ENCODE measurements at regions not wholly inside any gene's neighbourhood (a gene's known extent, or its start where the extent isn't known, plus 50 kb on each side); places are given as distances from the start of the nearest gene placed in this dataset.
"Not testable (repeated sequence)": the region's sequence is repeated elsewhere in the genome, so short reads cannot be mapped to it uniquely, and the experiment has no call there.

DNA sequence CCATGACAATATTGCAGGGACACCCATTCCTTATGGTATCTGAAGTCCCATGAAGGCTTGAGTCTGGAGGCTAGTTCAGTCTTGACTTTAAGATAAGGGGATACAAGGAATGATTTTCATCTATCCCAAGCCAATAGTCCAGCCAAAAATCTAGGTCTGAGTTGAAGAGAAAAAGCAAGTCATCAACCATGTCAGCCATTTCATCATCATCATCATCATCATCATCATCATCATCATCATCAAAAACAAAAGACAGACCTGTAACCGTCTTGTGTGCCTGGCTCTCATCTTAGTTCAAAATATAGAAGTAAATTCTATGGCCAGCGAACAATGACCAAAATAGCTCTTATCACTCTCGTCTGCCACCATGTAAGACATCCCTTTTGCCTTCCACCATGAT is 59.5 kb upstream of the FAM90A26 start:
- not testable (repeated sequence) for DNase-seq (ENCODE audit: low read depth in 2 of 2); H3K4me3 ChIP-seq (replicated peaks in 1 of 2; ENCODE audit: low read depth in 2 of 2, low read length in 2 of 2)

DNA sequence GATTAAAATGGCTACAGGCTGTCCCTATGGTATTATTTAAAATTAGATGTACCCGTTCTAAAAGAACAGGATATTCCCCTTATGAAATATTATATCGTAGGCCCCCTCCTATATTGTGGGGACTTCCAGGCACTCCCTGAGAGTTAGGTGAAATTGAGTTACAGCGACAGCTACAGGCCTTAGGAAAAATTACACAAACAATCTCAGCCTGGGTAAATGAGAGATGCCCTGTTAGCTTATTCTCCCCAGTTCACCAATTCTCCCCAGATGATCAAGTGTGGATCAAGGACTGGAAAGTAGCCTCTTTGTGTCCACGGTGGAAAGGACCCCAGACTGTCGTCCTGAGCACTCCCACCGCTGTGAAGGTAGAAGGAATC is 67.1 kb upstream of the FAM90A26 start:
- not testable (repeated sequence) for DNase-seq (ENCODE audit: low read depth in 2 of 2); H3K4me3 ChIP-seq (replicated peaks in 1 of 2; ENCODE audit: low read depth in 2 of 2, low read length in 2 of 2)

DNA sequence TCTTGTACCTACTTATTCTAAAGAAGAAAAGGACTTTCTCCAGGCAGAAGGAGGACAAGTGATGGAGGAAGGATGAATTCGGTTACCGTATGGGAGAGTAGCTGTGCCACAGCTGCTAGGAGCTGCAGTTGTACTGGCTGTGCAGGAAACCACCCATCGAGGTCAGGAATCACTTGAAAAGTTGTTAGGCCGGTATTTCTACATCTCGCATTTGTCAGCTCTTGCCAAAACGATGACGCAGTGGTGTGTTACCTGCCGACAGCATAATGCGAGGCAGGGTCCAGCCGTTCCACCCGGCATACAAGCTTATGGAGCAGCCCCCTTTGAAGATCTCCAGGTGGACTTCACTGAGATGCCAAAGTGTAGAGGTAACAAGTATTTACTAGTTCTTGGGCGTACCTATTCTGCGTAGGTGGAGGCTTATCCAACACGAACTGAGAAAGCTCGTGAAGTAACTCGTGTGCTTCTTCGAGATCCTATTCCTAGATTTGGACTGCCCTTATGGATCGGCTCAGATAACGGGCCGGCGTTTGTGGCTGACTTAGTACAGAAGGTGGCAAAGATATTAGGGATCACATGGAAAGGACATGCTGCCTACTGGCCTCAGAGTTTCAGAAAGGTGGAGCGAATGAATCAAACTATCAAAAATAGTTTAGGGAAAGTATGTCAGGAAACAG is 67.6 kb upstream of the FAM90A26 start:
- not testable (repeated sequence) for DNase-seq (ENCODE audit: low read depth in 2 of 2); H3K4me3 ChIP-seq (replicated peaks in 1 of 2; ENCODE audit: low read depth in 2 of 2, low read length in 2 of 2)

DNA sequence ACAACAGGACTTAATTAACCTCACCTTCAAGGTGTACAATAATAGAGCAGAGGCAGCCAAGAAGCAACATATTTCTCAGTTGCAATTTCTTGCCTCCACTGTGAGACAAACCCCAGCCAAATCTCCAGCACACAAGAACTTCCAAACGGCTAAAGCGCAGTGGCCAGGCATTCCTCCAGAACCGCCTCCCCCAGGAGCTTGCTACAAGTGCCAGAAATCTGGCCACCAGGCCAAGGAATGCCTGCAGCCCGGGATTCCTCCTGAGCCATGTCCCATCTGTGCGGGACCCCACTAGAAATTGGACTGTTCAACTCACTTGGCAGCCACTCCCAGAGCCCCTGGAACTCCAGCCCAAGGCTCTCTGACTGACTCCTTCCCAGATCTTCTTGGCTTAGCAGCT is 73.9 kb upstream of the FAM90A26 start:
- DNase-seq (ENCODE audit: low read depth in 2 of 2); H3K4me3 ChIP-seq (replicated peaks in 1 of 2; ENCODE audit: low read depth in 2 of 2, low read length in 2 of 2): not testable (repeated sequence)

DNA sequence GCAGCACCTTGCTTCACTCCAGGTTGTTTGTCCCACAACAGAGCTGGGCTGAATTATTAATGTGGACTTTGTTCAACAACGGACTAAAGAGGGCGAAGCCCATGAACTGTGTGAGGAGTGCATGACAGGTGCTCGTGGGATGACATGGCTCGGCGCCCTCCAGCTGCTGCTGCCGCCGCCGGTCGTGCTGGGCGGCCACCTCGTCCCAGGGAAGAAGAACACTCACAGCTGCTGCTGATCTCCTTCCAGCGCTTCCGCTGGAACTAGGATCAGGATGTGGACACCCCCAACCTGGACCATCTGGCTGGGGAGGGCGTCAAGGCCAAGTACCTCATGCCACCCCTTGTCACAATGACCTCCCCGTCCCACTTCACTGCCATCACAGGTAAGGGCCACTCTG is 91.4 kb upstream of the FAM90A26 start:
- not testable (repeated sequence) for H3K4me3 ChIP-seq (replicated peaks in 1 of 2; ENCODE audit: low read depth in 2 of 2, low read length in 2 of 2); DNase-seq (ENCODE audit: low read depth in 2 of 2)

DNA sequence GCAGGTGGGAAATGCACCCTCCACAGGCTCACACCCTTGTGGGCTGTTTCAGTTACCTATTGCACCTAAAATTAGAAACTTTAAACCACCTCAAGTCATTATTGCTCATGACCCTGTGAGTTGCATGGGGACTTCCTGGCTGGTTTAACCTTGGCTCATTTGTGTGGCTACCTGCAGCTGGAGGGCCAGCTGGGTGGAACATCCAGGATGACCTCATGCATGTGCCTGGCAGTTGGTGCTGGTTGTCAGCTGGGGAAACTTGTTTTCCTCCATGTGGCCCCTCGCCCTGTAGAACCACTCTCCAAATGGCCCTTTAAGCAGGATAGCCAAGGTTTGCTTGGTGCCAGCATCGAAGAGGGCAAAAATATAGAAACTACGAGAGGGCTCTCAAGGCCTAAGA is 93.2 kb upstream of the FAM90A26 start:
- not testable (repeated sequence) for DNase-seq (ENCODE audit: low read depth in 2 of 2)

DNA sequence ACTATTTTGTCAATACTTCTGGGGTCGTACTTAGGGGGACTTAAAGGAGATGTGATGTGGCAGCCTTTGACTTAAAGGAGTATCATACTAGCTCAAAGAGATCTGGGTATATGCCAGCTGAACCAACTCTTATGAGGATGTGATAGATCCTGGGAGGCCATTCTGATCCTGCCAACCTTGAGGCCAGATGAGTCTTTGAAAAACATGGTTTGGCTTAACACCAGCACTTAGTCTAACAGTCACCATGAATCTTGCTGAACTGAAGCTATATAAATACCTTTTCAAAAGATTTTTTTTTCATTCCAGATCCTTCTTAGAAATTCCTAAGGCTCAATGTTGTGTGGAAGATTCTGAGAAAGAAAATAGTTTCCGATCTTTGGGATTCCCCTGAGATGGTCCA is 93.7 kb upstream of the FAM90A26 start:
- not testable (repeated sequence) for H3K4me3 ChIP-seq (replicated peaks in 1 of 2; ENCODE audit: low read depth in 2 of 2, low read length in 2 of 2); DNase-seq (ENCODE audit: low read depth in 2 of 2)

More for the DNA sequence above, 93.2 kb upstream of the FAM90A26 start:
- not testable (repeated sequence) for H3K4me3 ChIP-seq (replicated peaks in 1 of 2; ENCODE audit: low read depth in 2 of 2, low read length in 2 of 2)

DNA sequence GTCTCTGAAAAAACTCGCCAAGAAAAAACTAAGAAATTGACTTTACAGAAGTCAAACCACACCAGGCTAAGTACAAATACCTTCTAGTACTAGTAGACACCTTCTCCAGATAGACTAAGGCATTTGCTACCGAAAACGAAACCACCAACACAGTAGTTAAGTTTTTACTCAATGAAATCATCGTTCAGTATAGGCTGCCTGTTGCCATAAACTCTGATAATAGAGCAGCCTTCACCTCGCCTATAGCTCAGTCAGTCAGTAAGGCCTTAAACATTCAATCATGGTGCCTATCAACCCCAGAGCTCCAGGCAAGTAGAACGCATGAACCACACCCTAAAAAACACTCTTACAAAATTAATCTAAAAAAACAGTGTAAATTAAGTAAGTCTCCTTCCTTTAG is 96.8 kb upstream of the FAM90A26 start:
- DNase-seq (ENCODE audit: low read depth in 2 of 2); H3K4me3 ChIP-seq (replicated peaks in 1 of 2; ENCODE audit: low read depth in 2 of 2, low read length in 2 of 2): not testable (repeated sequence)

DNA sequence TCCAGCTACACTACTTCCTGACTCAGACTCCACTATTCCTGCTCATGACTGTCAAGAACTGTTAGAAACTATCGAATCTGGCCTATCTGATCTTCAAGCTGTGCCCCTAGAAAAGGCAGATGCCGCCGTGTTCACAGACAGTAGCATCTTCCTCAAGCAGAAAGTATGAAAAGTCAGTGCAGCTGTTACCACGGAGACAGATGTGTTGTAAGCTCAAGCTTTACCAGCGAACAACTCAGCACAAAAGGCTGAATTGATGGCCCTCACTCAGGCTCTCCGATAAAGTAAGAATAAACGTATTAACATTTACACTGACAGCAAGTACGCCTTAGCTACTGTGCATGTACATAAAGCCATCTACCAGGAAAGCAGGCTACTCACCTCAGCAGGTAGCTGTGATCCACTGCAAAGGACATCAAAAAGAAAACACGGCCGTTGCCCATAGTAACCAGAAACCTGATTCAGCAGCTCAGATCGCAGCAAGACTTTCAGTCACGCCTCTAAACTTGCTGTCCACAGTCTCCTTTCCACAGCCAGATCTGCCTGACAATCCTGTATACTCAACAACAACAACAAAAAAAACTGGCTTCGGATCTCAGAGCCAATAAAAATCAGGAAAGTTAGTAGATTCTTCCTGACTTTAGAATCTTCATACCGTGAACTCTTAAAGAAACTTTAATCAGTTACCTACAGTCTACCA is 97.5 kb upstream of the FAM90A26 start:
- not testable (repeated sequence) for DNase-seq (ENCODE audit: low read depth in 2 of 2); H3K4me3 ChIP-seq (replicated peaks in 1 of 2; ENCODE audit: low read depth in 2 of 2, low read length in 2 of 2)

DNA sequence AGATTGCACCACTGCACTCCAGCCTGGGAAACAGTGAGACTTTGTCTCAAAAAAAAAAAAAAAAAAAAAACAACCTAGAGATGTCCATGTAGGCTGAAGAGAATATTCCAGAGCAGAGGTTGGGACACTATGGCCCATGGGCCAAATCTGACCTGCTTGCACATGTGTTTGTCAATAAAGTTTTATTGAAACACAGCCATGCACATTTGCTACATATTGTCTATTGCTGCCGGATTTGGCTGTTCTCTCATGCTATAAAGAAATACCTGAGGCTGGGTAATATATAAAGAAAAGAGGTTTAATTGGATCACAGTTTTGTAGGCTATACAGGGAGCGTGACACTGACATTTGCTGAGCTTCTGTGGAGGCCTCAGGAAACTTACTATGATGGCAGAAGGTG is 102.3 kb upstream of the FAM90A26 start:
- H3K4me3 ChIP-seq (replicated peaks in 1 of 2; ENCODE audit: low read depth in 2 of 2, low read length in 2 of 2) = not testable (repeated sequence)

DNA sequence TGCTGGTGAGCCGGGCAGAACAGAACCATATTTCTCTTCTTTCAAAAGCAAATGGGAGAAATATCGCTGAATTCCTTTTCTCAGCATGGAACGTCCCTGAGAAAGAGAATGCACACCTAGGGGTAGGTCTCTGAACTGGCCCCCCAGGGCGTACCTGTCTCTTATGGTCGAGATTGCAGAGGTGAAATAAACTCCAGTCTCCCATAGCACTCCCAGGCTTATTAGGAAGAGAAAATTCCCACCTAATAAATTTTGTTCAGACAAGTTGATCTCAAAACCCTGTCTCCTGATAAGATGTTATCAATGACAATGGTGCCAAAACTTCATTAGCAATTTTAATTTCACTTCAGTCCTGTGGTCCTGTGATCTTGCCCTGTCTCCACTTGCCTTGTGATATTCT is 106.6 kb upstream of the FAM90A26 start:
- not testable (repeated sequence) for H3K4me3 ChIP-seq (replicated peaks in 1 of 2; ENCODE audit: low read depth in 2 of 2, low read length in 2 of 2); DNase-seq (ENCODE audit: low read depth in 2 of 2)

More for the DNA sequence above, 102.3 kb upstream of the FAM90A26 start:
- not testable (repeated sequence) for DNase-seq (ENCODE audit: low read depth in 2 of 2)

DNA sequence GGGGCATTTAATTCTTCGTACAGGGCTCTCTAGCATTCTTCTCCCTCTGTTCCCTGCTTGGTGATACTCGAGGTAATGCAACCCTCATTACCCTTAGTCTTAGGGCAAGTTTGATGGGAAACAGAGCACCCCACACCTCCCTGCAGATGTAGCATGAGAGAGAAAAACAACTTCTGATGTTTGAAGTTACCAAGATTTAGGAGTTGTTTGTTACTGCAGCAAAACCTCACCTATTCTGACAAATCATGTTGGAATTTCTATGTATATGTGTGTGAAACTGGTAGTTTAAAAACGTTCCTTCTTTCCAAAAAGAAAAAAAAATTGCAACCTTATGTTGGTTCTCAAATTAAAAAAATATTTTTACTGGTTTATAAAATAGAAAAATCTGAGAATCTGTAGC is 145.3 kb upstream of the FAM90A26 start:
- not testable (repeated sequence) for DNase-seq (ENCODE audit: low read depth in 2 of 2); H3K4me3 ChIP-seq (replicated peaks in 1 of 2; ENCODE audit: low read depth in 2 of 2, low read length in 2 of 2)

DNA sequence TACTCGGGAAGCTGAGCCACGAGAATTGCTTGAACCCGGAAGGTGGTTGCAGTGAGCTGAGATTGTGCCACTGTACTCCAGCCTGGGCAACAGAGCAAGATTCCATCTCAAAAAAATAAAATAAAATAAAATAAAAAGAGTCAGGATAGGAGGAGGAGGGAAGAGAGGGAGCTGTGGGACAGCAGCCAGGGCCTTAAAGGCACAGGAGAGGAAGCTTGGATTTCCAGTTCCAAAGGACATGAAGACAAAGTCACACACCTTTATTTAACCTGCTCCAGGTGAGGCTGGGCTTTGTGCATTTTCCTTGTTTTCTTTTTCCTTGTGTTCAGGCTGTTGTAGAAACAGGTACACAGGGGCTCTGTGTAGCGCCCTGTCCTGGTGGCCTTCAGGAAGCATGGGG is 138.2 kb upstream of the HMX1 start:
- not testable (repeated sequence) for H3K4me3 ChIP-seq (replicated peaks in 1 of 2; ENCODE audit: low read depth in 2 of 2, low read length in 2 of 2); DNase-seq (ENCODE audit: low read depth in 2 of 2)

DNA sequence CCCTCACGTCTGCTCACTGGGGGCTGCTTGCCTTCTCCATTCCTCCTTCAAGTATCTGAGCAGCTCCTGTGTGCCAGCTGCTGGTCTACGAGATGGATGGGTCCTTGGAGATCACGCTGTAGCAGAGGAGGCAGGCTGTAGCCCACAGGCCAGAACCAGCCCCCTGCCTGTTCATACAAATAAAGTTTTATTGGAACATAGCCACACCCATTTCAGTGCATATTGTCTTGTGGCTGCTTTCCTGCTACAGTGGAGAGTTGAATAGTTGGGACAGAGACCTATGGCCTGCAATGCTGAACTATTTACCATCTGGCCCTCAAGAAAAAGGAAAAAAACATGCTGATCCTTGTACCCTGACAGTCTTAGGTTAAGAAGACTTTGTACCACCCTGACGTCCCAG is 136.8 kb upstream of the HMX1 start:
- not testable (repeated sequence) for H3K4me3 ChIP-seq (replicated peaks in 1 of 2; ENCODE audit: low read depth in 2 of 2, low read length in 2 of 2); DNase-seq (ENCODE audit: low read depth in 2 of 2)

DNA sequence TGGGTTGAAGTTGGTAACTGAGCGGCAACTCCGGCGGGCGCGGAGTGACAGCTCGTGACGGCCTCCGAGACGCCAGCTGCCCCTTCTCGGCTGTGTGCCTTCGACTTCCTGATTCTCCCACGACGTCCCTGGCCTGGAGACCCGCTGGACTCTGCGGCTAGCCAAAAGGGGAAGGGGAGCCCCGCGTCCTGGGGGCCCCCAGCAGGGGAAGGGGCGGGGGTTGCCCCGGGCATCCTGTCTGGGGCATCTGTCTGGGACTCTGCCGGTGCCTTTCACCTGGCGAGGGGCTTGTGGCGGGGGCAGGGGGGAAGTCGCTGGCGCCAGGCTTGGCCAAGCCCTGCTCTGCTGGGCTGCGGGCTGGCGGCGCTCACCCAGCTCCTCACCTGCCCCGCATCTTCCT is 129.5 kb upstream of the HMX1 start:
- not testable (repeated sequence) for H3K4me3 ChIP-seq (replicated peaks in 1 of 2; ENCODE audit: low read depth in 2 of 2, low read length in 2 of 2); DNase-seq (ENCODE audit: low read depth in 2 of 2)

DNA sequence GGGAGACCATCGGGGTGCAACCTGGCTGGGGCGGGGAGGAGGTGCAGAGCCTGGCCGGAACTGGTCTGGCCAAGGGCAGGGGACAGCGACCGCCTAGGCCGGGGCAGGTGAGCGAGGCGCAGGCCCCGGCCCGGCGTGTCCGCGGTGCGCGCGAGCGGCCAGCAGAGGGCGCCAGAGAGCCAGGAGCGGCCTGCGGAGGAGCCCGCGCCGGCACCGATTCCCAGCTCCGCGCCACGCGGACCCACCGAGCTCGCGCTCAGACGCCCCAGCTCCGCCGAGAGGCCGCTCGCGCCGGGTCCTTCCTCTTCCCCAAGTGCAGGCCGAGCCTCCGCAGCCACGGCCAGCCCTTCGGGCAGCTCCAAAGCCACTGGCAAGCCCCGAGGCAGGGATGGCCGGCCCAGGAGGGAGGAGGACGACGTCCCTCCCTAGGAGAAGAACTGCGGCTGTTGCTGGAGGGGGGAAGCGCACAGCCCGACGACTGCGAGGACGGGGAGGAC is 128.9 kb upstream of the HMX1 start:
- DNase-seq (ENCODE audit: low read depth in 2 of 2) = peak; percentile 12 to 42
- not testable (repeated sequence) for H3K4me3 ChIP-seq (replicated peaks in 1 of 2; ENCODE audit: low read depth in 2 of 2, low read length in 2 of 2)

DNA sequence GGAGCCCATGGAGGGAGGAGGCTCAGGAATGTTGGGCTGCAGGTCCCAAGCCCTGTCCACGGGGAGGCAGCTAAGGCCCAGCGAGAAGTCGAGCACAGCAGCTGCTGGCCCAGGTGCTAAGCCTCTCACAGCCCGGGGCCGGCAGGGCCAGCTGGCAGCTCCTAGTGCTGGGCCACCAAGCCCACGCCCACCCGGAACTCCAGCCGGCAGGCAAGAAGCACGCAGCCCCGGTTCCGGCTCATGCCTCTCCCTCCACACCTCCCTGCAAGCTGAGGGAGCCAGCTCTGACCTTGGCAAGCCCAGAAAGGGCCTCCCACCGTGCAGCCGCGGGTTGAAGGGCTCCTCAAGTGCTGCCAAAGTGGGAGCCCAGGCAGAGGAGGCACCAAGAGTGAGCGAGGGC is 121.3 kb upstream of the HMX1 start:
- not testable (repeated sequence) for DNase-seq (ENCODE audit: low read depth in 2 of 2); H3K4me3 ChIP-seq (replicated peaks in 1 of 2; ENCODE audit: low read depth in 2 of 2, low read length in 2 of 2)

DNA sequence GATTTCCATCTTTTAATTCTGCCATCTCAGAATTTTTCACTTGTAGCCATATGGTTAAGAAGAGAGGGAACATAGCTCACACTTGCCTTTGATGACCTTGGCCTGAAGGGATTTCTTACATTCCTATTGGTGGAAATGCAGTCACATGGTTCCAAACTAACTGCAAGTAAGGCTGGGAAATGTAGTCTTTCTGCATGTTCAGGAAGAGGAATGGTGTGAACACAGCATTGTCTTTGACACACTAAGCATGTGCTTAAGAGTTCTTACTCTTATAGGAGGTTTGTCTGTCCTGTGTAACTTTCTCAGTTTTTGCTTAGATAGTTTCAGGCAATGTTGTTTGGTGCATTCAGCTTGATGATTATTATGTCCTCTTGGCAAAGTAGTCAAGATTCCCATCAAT is 119.8 kb upstream of the HMX1 start:
- not testable (repeated sequence) for DNase-seq (ENCODE audit: low read depth in 2 of 2); H3K4me3 ChIP-seq (replicated peaks in 1 of 2; ENCODE audit: low read depth in 2 of 2, low read length in 2 of 2)

DNA sequence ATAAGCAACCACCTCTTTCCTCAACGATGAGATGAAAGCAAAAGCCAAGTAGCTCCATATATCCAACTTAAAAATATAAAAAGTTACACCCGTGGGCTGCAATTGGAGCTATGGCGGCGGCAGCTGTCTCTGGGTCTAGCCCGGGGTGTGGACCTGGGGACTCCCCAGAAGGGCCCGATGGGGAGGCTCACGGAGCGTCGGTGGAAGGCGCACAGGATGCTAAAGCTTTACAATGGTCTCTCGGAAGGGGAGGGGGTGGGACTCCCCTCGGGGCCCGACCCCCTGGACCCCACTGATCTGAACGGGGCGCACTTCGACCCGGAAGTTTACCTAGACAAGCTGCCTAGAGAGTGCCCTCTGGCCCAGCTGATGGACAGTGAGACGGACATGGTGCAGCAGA is 118.7 kb upstream of the HMX1 start:
- H3K4me3 ChIP-seq (replicated peaks in 1 of 2; ENCODE audit: low read depth in 2 of 2, low read length in 2 of 2); DNase-seq (ENCODE audit: low read depth in 2 of 2): not testable (repeated sequence)
